Activated T-cell treated with anti-CD3 and anti-CD28 coated beads for 24 hours (primary cell): ENCODE measurements at regions not wholly inside any gene's neighbourhood (a gene's known extent, or its start where the extent isn't known, plus 50 kb on each side); places are given as distances from the start of the nearest gene placed in this dataset.

Experiments used
- DNase-seq: peaks from one replicate; pipeline ENCODE4 v3.0.0-alpha.2; 2020; ENCODE audit warnings: low read depth

- DNase-seq: no peak
Observed at GRCh38 chr6:113610377-113610988, 246.7 kb upstream of the MARCKS start.

- no peak for DNase-seq
Observed at GRCh38 chr6:113616701-113617274, 240.4 kb upstream of the MARCKS start.

- no peak for DNase-seq
Observed at GRCh38 chr6:113619077-113619476, 238.1 kb upstream of the MARCKS start.

GRCh38 chr6:113620386-113620785 lies 236.8 kb upstream of the MARCKS start:
- no peak for DNase-seq

- no peak for DNase-seq
Observed at GRCh38 chr6:113622254-113622653, 234.9 kb upstream of the MARCKS start.

GRCh38 chr6:113623129-113623528 lies 234.0 kb upstream of the MARCKS start:
- DNase-seq: no peak

GRCh38 chr6:113625850-113626249 lies 231.3 kb upstream of the MARCKS start:
- no peak for DNase-seq

GRCh38 chr6:113626475-113626874 lies 230.7 kb upstream of the MARCKS start:
- DNase-seq: no peak

- no peak for DNase-seq
Observed at GRCh38 chr6:113627480-113627879, 229.7 kb upstream of the MARCKS start.

- no peak for DNase-seq
Observed at GRCh38 chr6:113629256-113629655, 227.9 kb upstream of the MARCKS start.

GRCh38 chr6:113629975-113630737 lies 227.0 kb upstream of the MARCKS start:
- no peak for DNase-seq

- DNase-seq: peak; percentile 3
Observed at GRCh38 chr6:113630738-113631535, 226.2 kb upstream of the MARCKS start.

GRCh38 chr6:113631666-113632065 lies 225.5 kb upstream of the MARCKS start:
- no peak for DNase-seq

- peak; percentile 20 for DNase-seq
Observed at GRCh38 chr6:113632220-113632864, 224.8 kb upstream of the MARCKS start.

- no peak for DNase-seq
Observed at GRCh38 chr6:113633638-113634037, 223.5 kb upstream of the MARCKS start.

- no peak for DNase-seq
Observed at GRCh38 chr6:113634352-113635163, 222.6 kb upstream of the MARCKS start.

- no peak for DNase-seq
Observed at GRCh38 chr6:113635222-113635986, 221.7 kb upstream of the MARCKS start.

- no peak for DNase-seq
Observed at GRCh38 chr6:113636357-113636824, 220.8 kb upstream of the MARCKS start.

- no peak for DNase-seq
Observed at GRCh38 chr6:113640051-113640450, 217.1 kb upstream of the MARCKS start.

GRCh38 chr6:113642001-113642713 lies 215.0 kb upstream of the MARCKS start:
- no peak for DNase-seq
